GM18499 (cell line): ENCODE measurements at regions not wholly inside any gene's neighbourhood (a gene's known extent, or its start where the extent isn't known, plus 50 kb on each side); places are given as distances from the start of the nearest gene placed in this dataset.
"Not testable (repeated sequence)": the region's sequence is repeated elsewhere in the genome, so short reads cannot be mapped to it uniquely, and the experiment has no call there.

ENCODE experiments used
- ATAC-seq: cut with Tn5 transposase; IDR thresholded peaks from one replicate; pipeline ENCODE4 v1.9.1; 2021; ENCODE audit warnings: moderate number of reproducible peaks; ENCODE audit not compliant: insufficient read depth, unreplicated experiment

DNA sequence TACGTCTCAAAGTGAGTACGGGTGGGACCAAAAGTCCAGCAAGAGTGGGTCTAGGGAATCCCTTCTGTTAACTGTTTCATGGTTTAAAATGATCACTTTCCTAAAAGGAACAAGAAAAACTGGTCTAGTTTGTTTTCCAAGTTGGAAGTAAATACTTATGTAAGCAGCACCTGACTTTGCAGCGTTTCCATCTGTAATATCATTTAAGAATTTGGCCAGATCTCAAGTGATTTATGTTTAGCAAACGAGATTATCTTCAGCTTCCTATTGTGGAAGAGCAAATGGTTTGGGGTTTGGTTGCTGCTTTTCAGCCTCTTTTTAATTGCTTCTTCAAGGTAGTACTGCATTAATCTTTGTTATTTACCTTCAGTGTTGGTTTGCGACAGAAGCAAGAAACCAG lies 50.4 kb downstream of the FHIP1A start:
- ATAC-seq: no peak

DNA sequence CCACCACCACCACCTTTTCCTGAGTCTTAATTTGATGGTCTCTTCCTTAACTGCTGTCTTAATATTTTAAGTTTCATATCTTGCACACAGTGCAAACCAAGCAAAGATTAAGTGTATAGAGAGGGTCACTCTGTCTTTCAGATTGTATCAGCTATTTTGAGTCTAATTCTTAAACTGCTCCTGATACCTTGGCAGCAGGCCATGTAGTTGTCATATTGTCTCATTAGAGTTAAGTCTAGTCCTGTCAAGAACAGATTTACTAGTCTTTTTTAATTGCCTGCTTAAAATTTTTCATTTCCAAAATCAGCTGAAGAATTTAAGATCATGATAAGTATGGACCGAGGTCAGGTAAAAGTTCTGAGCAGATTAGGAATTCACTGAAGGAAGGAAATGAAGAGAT lies 51.5 kb downstream of the FHIP1A start:
- ATAC-seq: no peak

DNA sequence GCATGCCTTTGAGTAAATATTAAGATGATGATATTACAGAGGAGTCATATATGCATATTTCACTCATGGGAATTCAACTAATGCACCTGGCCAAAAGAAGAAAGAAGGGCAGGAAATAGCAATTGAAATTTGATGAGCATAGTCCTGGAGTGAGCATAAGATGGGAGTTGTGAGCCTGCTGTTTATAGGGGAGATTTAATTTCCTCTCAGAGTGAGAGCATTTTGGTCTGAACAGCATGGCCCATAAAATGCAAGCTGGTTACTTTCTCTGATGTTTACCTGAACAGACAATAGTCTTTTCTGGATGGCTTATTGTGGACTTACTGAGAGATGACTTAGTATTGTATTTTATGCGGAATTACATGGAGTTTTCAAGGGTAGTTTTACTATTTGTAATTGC lies 53.6 kb downstream of the FHIP1A start:
- ATAC-seq: no peak

- no peak for ATAC-seq
Measured at GRCh38 chr4:151468715-151469696, 60.0 kb downstream of the FHIP1A start.

DNA sequence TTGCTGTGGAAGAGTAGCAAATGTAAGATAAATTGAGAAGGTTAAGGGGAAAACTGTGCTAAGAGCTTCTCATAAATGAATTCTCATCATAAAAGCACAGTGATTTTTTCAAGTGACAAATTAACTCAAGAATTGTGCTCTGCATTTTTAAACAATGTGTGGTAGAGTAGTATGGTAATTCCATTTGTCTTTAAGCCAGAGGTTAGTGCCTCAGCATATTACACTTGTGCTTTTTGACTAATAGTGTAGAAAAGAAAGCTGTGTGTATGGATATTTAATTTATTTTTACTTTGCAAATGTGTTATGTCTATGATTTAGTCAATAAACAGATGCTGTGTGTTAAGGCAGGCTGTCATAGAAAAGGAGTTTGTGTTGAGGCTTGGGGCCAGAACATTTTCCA lies 61.0 kb downstream of the FHIP1A start:
- no peak for ATAC-seq

DNA sequence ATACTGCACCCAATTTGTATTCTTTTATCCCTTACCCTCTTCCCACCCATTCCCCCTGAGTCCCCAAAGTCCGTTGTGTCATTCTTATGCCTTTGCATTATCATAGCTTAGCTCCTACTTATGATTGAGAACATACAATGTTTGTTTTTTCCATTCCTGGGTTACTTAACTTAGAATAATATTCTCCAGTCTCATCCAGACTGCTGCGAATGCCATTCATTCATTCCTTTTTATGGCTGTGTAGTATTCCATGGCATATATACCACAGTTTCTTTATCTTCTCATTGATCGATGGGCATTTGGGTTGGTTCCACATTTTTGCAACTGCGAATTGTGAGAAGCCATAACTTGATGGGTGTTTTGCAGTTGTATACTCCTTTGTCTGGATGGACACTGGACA lies 62.8 kb downstream of the FHIP1A start:
- no peak for ATAC-seq

- ATAC-seq: no peak
Measured at GRCh38 chr4:151472297-151472696, 63.3 kb downstream of the FHIP1A start.

DNA sequence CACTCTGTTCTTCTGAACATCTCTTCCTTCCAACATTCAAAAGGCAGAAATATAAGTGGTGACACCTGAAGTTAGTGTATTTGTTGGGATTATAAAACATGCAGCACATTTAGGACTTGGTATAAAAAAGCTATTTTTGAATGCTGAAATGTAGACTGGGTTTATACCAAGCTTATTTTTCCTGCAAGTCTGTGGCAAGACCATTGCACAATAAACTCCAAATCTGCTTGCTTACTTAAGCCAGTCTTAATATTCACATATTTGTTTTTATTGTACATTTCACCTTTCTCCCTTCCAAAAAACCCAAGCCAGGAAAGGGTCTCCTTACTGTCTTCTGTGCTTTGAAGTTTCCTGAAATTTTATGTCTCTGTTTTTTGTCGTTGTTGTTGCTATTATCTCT lies 63.7 kb downstream of the FHIP1A start:
- ATAC-seq: no peak

GRCh38 chr4:151473521-151474097 lies 64.6 kb downstream of the FHIP1A start:
- no peak for ATAC-seq

GRCh38 chr4:151475035-151475714 lies 66.2 kb downstream of the FHIP1A start:
- ATAC-seq: no peak

DNA sequence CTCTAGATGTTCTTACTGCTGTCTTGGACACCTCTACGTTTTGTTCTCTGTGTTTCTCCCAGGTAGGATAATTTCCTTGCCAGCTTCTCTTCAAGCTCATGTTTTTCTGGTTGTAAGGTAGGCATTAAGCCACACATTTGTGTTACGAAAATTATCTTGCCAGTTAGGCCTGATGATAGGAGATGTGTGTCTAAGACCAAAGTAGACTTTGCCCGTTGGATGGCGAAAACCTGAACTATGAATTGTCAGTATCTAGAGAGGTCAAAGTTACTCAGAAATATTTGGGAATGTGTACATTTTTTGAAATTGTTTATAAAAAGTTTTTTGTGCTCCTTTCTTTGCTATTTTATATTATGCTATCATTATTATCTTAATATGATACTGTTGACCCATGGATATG lies 72.8 kb downstream of the FHIP1A start:
- no peak for ATAC-seq

DNA sequence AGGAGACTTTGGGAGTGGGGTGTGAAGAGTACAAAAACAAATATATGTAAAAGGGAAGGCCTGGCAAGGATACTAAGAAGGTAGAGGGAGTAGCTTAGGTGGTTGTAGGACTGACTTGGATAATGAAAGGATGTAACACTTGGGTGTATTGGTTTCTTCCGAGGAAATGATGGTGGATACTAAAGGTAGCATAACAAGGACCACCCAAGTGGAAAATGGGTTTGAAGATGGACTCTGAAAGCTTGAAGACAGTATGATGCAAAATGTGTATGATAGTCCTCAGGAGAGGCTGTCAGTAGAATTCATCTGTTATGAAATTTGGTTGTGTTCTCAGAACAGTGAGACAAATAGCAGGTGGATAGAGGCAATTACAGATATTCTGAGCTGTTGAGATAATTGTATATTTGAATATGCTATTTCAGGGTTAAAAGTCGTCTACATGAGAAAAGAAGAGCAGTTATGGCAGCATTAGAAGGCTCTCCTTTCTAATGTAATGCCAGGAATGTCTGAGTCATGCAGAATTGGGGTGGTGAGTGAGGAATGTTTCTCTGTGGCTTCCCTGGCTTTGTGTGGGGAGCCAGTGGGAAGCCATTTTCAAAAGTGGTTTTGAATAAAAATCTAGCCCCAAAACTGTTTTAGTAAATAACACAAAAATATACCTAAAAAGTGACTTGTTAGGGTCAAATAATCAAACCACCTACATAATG lies 75.6 kb downstream of the FHIP1A start:
- ATAC-seq: no peak

- ATAC-seq: no peak
Measured at GRCh38 chr4:151485541-151486131, 76.7 kb downstream of the FHIP1A start.

GRCh38 chr4:151486168-151486567 lies 77.2 kb downstream of the FHIP1A start:
- no peak for ATAC-seq

DNA sequence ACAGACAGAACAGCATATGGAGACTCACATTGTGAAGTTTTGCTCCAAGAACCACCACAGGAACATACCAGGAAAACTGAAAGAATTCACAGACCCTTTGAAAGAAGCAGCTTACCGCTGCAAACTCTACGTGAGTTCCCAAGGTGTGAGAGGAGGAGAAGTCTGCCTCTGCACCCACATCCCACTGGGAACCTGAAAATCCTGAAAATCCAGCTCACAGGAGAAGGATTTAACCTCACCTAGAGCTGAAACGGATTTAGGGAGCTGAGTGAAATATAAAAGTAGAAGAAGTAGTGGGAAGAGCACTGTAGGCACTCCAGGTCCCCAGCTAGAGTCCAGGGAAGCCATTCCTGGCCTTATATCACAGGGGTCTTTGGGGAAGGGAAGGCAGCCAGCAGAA lies 80.0 kb downstream of the FHIP1A start:
- no peak for ATAC-seq

GRCh38 chr4:151489462-151490203 lies 80.7 kb downstream of the FHIP1A start:
- ATAC-seq: no peak

DNA sequence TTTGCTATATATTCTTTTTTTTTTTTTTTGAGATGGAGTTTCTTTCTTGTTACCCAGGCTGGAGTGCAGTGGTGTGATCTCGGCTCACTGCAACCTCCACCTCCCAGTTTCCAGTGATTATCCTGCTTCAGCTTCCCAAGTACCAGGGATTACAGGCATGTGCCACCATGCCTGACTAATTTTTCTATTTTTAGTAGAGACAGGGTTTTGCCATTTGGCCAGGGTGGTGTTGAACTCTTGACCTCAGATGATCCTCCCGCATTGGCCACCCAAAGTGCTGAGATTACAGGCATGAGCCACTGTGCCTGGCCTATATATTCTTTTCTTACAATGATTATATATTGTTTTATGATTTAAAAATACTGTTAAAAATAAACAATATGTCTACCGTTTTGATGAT lies 86.6 kb downstream of the FHIP1A start:
- ATAC-seq: not testable (repeated sequence)

GRCh38 chr4:151511548-151511947 lies 102.6 kb downstream of the FHIP1A start:
- not testable (repeated sequence) for ATAC-seq

DNA sequence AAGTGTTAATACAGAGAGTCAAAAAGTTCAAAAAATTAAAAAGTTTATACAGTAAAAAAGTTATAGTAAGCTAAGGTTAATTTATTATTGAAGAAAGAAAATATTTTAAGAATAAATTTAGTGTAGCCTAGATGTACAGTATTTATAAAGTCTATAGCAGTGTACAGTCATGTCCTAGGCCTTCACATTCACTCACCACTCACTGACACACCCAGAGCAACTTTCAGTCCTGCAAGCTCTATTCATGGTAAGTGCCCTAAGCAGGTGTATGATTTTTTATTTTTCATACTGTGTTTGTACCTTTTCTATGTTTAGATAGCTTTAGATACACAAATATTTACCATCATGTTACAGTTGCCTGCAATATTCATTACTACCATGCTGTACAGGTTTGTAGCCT lies 108.9 kb downstream of the FHIP1A start:
- ATAC-seq: no peak

- ATAC-seq: no peak
Measured at GRCh38 chr4:151518359-151518758, 109.4 kb downstream of the FHIP1A start.
